SU-DHL-6 (cell line): ENCODE measurements at regions not wholly inside any gene's neighbourhood (a gene's known extent, or its start where the extent isn't known, plus 50 kb on each side); places are given as distances from the start of the nearest gene placed in this dataset.

Experiments
- H2AFZ ChIP-seq: fragments of 200-600 bp; sonication (generic); 2 replicates; pipeline ENCODE4 v1.6.1; 2014; ENCODE audit warnings: low read depth, mild to moderate bottlenecking, moderate library complexity, mixed read lengths, antibody characterized with exemption, low read length; ENCODE audit not compliant: severe bottlenecking
- H3F3A ChIP-seq: fragments of 200-600 bp; shearing (Covaris generic); 2 replicates; pipeline ENCODE4 v1.6.0; 2016; ENCODE audit warnings: antibody characterized with exemption, mild to moderate bottlenecking; ENCODE audit not compliant: insufficient read depth
- H3K27ac ChIP-seq: fragments of 200-600 bp; sonication (generic); 2 replicates; pipeline ENCODE4 v1.5.1; 2016; ENCODE audit warnings: low read depth, mild to moderate bottlenecking, low read length, moderate library complexity, mixed read lengths
- H3K27me3 ChIP-seq: fragments of 200-600 bp; sonication (generic), shearing (Covaris generic); 2 replicates; pipeline ENCODE4 v1.6.0; 2014; ENCODE audit warnings: mild to moderate bottlenecking, low read length
- H3K36me3 ChIP-seq: fragments of 200-600 bp; sonication (generic); 2 replicates; pipeline ENCODE4 v1.6.1; 2014; ENCODE audit warnings: mild to moderate bottlenecking, low read length, mixed read lengths
- H3K4me2 ChIP-seq: fragments of 300-600, 200-600 bp; shearing (Covaris generic), sonication (generic); 2 replicates; pipeline ENCODE4 v1.6.0; 2014; ENCODE audit warnings: low read length, low read depth, mild to moderate bottlenecking; ENCODE audit not compliant: poor library complexity, severe bottlenecking
- H3K4me3 ChIP-seq: fragments of 200-600 bp; sonication (generic); 2 replicates; pipeline ENCODE4 v1.5.1; 2014; ENCODE audit warnings: antibody characterized with exemption, low read length, mild to moderate bottlenecking, mixed read lengths; ENCODE audit not compliant: insufficient read depth, poor library complexity, severe bottlenecking
- H3K79me2 ChIP-seq: fragments of 200-600 bp; sonication (generic); 2 replicates; pipeline ENCODE4 v1.6.1; 2014; ENCODE audit warnings: mild to moderate bottlenecking, low read length, moderate library complexity; ENCODE audit not compliant: insufficient read depth
- H3K9ac ChIP-seq: fragments of 200-600 bp; sonication (generic); 2 replicates; pipeline ENCODE4 v1.7.0; 2014; ENCODE audit warnings: mild to moderate bottlenecking, low read length
- H3K9me2 ChIP-seq: fragments of 200-600 bp; sonication (generic); replicated peaks from 2 replicates; pipeline ENCODE4 v1.6.1; 2014; ENCODE audit warnings: low read length; ENCODE audit not compliant: insufficient read depth
- H3K9me3 ChIP-seq: fragments of 200-600 bp; sonication (generic); 2 replicates; pipeline ENCODE4 v1.6.1; 2014; ENCODE audit warnings: low read length, mixed read lengths; ENCODE audit not compliant: insufficient read depth
- H4K20me1 ChIP-seq: fragments of 200-600 bp; sonication (generic); 2 replicates; pipeline ENCODE4 v1.6.1; 2014; ENCODE audit warnings: low read depth, mild to moderate bottlenecking, antibody characterized with exemption, low read length, moderate library complexity, mixed read lengths
- EZH2phosphoT487 ChIP-seq: fragments of 200-600 bp; sonication (generic), shearing (Covaris generic); conservative IDR thresholded peaks from 2 replicates; pipeline ENCODE4 v1.6.1; 2018; ENCODE audit warnings: mild to moderate bottlenecking, antibody characterized with exemption, low read length, moderate library complexity, mixed read lengths
- TF ChIP-seq, protein P1 (sequence below): fragments of 200-600 bp; sonication (generic); IDR thresholded peaks from one replicate; pipeline ENCODE4 v1.5.1; 2017; ENCODE audit warnings: antibody characterized with exemption, mild to moderate bottlenecking, low read length, moderate library complexity; ENCODE audit not compliant: insufficient read depth, poor library complexity, severe bottlenecking

DNA sequence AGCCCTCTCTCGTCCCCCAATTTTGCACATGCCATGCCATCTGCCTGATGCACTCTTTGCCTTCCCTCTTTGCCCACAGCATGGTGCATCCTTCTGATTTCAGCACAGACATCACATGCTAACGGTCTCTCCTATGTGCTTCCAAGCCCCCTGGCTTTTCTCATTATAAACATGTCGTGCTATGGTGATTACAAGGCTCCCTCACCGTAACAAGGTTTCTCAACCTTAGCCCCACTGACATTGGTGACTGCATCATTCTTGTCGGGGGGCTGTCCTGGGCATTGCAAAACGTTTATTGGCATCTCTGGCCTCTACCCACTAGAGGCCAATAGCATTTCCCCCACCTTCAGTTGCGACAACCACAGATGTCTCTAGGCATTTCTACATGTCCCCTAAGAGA is 187.2 kb downstream of the TFAP2C start:
- Histone ChIP-seq H3K27me3 (no peaks in the 10 kb centered on the region), H3K9me2 (no peaks in the 10 kb centered on the region), H3K4me2 (no peak overlapping the region), H3K36me3 (no peaks in the 10 kb centered on the region), H2AFZ (no peak overlapping the region), H3K4me3 (no peak overlapping the region), H3K9me3 (no peaks in the 10 kb centered on the region), H3K9ac (no peak overlapping the region), H3K79me2 (no peaks in the 10 kb centered on the region), H3K27ac (no peak overlapping the region), H4K20me1 (no peaks in the 10 kb centered on the region), H3F3A (no peaks in the 10 kb centered on the region)
- TF ChIP-seq, protein P1, sequence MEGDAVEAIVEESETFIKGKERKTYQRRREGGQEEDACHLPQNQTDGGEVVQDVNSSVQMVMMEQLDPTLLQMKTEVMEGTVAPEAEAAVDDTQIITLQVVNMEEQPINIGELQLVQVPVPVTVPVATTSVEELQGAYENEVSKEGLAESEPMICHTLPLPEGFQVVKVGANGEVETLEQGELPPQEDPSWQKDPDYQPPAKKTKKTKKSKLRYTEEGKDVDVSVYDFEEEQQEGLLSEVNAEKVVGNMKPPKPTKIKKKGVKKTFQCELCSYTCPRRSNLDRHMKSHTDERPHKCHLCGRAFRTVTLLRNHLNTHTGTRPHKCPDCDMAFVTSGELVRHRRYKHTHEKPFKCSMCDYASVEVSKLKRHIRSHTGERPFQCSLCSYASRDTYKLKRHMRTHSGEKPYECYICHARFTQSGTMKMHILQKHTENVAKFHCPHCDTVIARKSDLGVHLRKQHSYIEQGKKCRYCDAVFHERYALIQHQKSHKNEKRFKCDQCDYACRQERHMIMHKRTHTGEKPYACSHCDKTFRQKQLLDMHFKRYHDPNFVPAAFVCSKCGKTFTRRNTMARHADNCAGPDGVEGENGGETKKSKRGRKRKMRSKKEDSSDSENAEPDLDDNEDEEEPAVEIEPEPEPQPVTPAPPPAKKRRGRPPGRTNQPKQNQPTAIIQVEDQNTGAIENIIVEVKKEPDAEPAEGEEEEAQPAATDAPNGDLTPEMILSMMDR, result no peak
- TF ChIP-seq EZH2phosphoT487, result no peak

DNA sequence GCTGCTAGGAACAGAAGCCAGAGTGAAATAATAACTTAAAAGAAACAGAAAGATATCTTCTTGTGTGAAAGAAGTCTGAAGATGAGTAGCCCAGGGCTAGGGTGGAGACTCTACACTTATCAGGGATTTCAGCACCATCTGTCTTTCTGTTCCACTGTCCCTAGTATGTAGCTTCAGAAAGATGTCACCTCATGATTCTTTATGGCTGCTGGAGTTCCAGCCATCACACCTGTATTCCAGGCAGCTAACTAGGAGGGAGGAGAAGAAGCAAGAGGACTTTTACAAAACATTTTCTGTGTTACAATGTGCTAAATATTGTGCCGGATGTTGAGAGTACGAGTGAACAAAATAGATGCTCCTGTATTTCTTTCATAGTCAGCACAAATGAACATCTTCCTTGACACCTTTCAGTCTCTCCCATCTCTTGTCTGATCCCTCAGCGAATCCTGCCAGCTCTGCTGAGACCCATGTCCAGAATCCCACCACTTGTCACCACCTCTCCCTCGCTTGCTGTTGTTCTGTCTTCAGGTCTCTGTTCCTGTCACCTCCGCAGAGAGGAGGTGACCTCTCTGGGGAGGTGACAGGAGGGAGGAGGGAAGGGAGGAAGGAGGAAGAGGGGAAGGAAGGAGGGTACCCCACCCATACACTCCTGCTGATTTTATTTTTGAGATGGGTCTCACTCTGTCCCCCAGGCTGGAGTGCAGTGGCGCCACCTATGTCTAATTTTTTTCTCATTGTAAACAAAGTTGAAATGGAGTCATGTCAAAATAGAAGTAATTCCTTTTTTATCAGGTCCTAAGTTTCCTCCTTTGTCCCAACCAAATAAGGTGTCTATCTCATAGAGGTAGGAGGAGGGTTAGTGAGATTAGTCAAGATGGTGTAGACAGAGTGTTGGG is 188.9 kb downstream of the TFAP2C start:
- H3F3A ChIP-seq, result no peaks in the 10 kb centered on the region
- no peak overlapping the region for H3K4me3 ChIP-seq
- no peaks in the 10 kb centered on the region for H3K36me3 ChIP-seq
- no peaks in the 10 kb centered on the region for H4K20me1 ChIP-seq
- H3K9me3 ChIP-seq, result no peaks in the 10 kb centered on the region
- no peak for TF ChIP-seq EZH2phosphoT487
- TF ChIP-seq, protein P1, result no peak
- no peaks in the 10 kb centered on the region for H3K27me3 ChIP-seq
- H2AFZ ChIP-seq, result no peak overlapping the region
- no peak overlapping the region for H3K9ac ChIP-seq
- no peaks in the 10 kb centered on the region for H3K79me2 ChIP-seq
- no peak overlapping the region for H3K27ac ChIP-seq
- no peak overlapping the region for H3K4me2 ChIP-seq
- H3K9me2 ChIP-seq, result no peaks in the 10 kb centered on the region

DNA sequence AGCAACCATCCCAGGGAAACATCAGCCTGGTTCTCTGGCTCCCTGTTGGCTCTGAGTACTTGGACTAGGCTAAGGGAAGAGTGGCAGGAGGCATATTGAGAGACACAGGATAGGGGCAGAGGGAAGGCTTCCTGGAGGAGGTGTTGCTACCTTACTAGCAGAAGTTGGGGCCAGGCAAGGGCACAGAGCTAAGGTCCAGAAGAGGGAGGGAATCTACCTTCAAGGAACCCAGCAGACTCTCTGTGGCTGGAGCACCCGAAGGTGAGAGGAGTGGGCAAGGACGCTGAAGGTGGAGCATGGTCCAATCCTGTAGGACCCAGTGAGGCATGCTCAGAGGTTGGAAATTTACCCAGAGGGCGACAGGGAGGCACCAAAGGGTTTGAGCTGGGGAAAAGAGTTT is 191.9 kb downstream of the TFAP2C start:
- H2AFZ ChIP-seq, result no peak overlapping the region
- H3K9ac ChIP-seq, result no peak overlapping the region
- H3K36me3 ChIP-seq, result no peaks in the 10 kb centered on the region
- TF ChIP-seq EZH2phosphoT487, result no peak
- no peak overlapping the region for H3K27ac ChIP-seq
- no peaks in the 10 kb centered on the region for H3F3A ChIP-seq
- H3K4me3 ChIP-seq, result no peak overlapping the region
- no peaks in the 10 kb centered on the region for H4K20me1 ChIP-seq
- no peaks in the 10 kb centered on the region for H3K79me2 ChIP-seq
- H3K27me3 ChIP-seq, result no peaks in the 10 kb centered on the region
- H3K4me2 ChIP-seq, result no peak overlapping the region
- no peaks in the 10 kb centered on the region for H3K9me3 ChIP-seq
- H3K9me2 ChIP-seq, result no peaks in the 10 kb centered on the region

DNA sequence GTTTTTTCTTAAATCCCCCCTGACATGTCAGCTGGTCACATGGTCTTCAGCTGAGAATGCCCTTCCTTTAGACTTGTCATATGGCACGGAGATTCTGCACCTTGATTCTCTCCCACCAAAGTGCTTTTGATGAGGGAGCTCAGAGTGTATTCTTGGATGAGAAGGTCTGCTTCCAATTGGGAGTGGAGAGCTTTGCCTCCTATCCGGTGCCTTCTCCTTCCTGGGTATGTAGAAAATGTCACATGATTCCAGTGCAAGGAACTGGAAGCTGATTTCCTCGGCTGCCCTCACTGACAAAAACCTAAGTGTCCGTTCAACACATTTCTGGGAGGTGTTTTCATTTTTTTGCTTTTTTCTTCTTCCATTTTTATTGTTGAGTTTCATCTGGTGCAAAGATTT is 197.2 kb downstream of the TFAP2C start:
- H3K27me3 ChIP-seq, result no peaks in the 10 kb centered on the region
- no peaks in the 10 kb centered on the region for H3F3A ChIP-seq
- H3K9me2 ChIP-seq, result no peaks in the 10 kb centered on the region
- TF ChIP-seq, protein P1, result no peak
- no peak for TF ChIP-seq EZH2phosphoT487
- no peak overlapping the region for H3K4me3 ChIP-seq
- H3K4me2 ChIP-seq, result no peak overlapping the region
- H3K9me3 ChIP-seq, result no peaks in the 10 kb centered on the region
- H4K20me1 ChIP-seq, result no peaks in the 10 kb centered on the region
- H3K36me3 ChIP-seq, result no peaks in the 10 kb centered on the region
- no peak overlapping the region for H3K9ac ChIP-seq
- H2AFZ ChIP-seq, result no peak overlapping the region
- no peaks in the 10 kb centered on the region for H3K79me2 ChIP-seq
- H3K27ac ChIP-seq, result no peak overlapping the region
